ENCODE measurements at regions not wholly inside any gene's neighbourhood (a gene's known extent, or its start where the extent isn't known, plus 50 kb on each side); places are given as distances from the start of the nearest gene placed in this dataset.

- ChIA-PET CTCF (no interaction called here), POLR2A (no interaction called here)
- TF ChIP-seq CTCF (IDR thresholded peaks at IDR 0.05): no peak
- intact Hi-C loops (cut with DNase I, micrococcal nuclease): no loop called here
- Histone ChIP-seq H3K4me3 (ENCODE audit: low read length) (no peak overlapping the region), H3K36me3 (ENCODE audit: insufficient read depth, low read length) (no peaks in the 10 kb centered on the region), H3K27me3 (ENCODE audit: control insufficient read depth in 1 of 2, insufficient read depth in 2 of 2, low read length in 2 of 2) (no peaks in the 10 kb centered on the region), H3K27ac (ENCODE audit: low read depth in 1 of 2, low read length in 2 of 2) (no peak overlapping the region), H3K4me1 (ENCODE audit: insufficient read depth, low read length) (no peaks in the 10 kb centered on the region), H3K9me3 (ENCODE audit: control insufficient read depth in 1 of 2, insufficient read depth in 1 of 2, low read length in 2 of 2) (peaks cover 0 to 10% of the 10 kb centered on the region in 2 experiments)
- no peak overlapping the region for H3K4me3 Mint-ChIP-seq
- H3K9me3 Mint-ChIP-seq: peaks cover 21% of the 10 kb centered on the region
- ATAC-seq (ENCODE audit: poor library complexity): no peak
- no peaks in the 10 kb centered on the region for H3K4me1 Mint-ChIP-seq (ENCODE audit: low read depth)
- no peak overlapping the region for H3K27ac Mint-ChIP-seq
- no peaks in the 10 kb centered on the region for H3K27me3 Mint-ChIP-seq
- H3K36me3 Mint-ChIP-seq (ENCODE audit: low read depth): no peaks in the 10 kb centered on the region
- DNase-seq: no peak
Observed at GRCh38 chr4:138499627-138500026, 257.5 kb upstream of the SLC7A11 start.

- H3K4me3 ChIP-seq (ENCODE audit: low read length): no peak overlapping the region
- no peak overlapping the region for H3K27ac ChIP-seq (ENCODE audit: low read depth in 1 of 2, low read length in 2 of 2)
- Mint-ChIP-seq H3K4me3 (no peak overlapping the region), H3K27ac (no peak overlapping the region), H3K9me3 (peaks cover 17% of the 10 kb centered on the region), H3K4me1 (ENCODE audit: low read depth) (no peaks in the 10 kb centered on the region), H3K36me3 (ENCODE audit: low read depth) (no peaks in the 10 kb centered on the region), H3K27me3 (no peaks in the 10 kb centered on the region)
- DNase-seq: no peak
- intact Hi-C loops (cut with DNase I, micrococcal nuclease): no loop called here
- ChIA-PET POLR2A (no interaction called here), CTCF (no interaction called here)
- no peak for TF ChIP-seq CTCF (IDR thresholded peaks at IDR 0.05)
- H3K27me3 ChIP-seq (ENCODE audit: control insufficient read depth in 1 of 2, insufficient read depth in 2 of 2, low read length in 2 of 2): no peaks in the 10 kb centered on the region
- no peaks in the 10 kb centered on the region for H3K36me3 ChIP-seq (ENCODE audit: insufficient read depth, low read length)
- peaks cover 3 to 4% of the 10 kb centered on the region in 2 experiments for H3K9me3 ChIP-seq (ENCODE audit: control insufficient read depth in 1 of 2, insufficient read depth in 1 of 2, low read length in 2 of 2)
- no peak for ATAC-seq (ENCODE audit: poor library complexity)
- no peaks in the 10 kb centered on the region for H3K4me1 ChIP-seq (ENCODE audit: insufficient read depth, low read length)
Observed at GRCh38 chr4:138494931-138495330, 252.8 kb upstream of the SLC7A11 start.

- POLR2A ChIA-PET: no interaction called here
- H3K4me3 ChIP-seq (ENCODE audit: low read length): no peak overlapping the region
- H3K27me3 Mint-ChIP-seq: no peaks in the 10 kb centered on the region
Observed at GRCh38 chr4:138494116-138494515, 252.0 kb upstream of the SLC7A11 start.

More at GRCh38 chr4:138494116-138494515, 252.0 kb upstream of the SLC7A11 start:
- peaks cover 0 to 4% of the 10 kb centered on the region in 2 experiments for H3K9me3 ChIP-seq (ENCODE audit: control insufficient read depth in 1 of 2, insufficient read depth in 1 of 2, low read length in 2 of 2)
- ATAC-seq (ENCODE audit: poor library complexity) (no peak), DNase-seq (no peak)
- Mint-ChIP-seq H3K9me3 (peaks cover 17% of the 10 kb centered on the region), H3K4me3 (no peak overlapping the region), H3K36me3 (ENCODE audit: low read depth) (no peaks in the 10 kb centered on the region), H3K27ac (no peak overlapping the region), H3K4me1 (ENCODE audit: low read depth) (no peaks in the 10 kb centered on the region)
- no peak for TF ChIP-seq CTCF (IDR thresholded peaks at IDR 0.05)
- intact Hi-C loops (cut with DNase I, micrococcal nuclease): no loop called here
- no peaks in the 10 kb centered on the region for H3K27me3 ChIP-seq (ENCODE audit: control insufficient read depth in 1 of 2, insufficient read depth in 2 of 2, low read length in 2 of 2)
- no peaks in the 10 kb centered on the region for H3K36me3 ChIP-seq (ENCODE audit: insufficient read depth, low read length)
- no peaks in the 10 kb centered on the region for H3K4me1 ChIP-seq (ENCODE audit: insufficient read depth, low read length)
- CTCF ChIA-PET: no interaction called here
- H3K27ac ChIP-seq (ENCODE audit: low read depth in 1 of 2, low read length in 2 of 2): no peak overlapping the region

All from CD4-positive, alpha-beta T cell (primary cell).